MM.1S (cell line): ENCODE measurements at regions not wholly inside any gene's neighbourhood (a gene's known extent, or its start where the extent isn't known, plus 50 kb on each side); places are given as distances from the start of the nearest gene placed in this dataset.

Source experiments
- DNase-seq: peaks from one replicate; pipeline ENCODE4 v3.0.0-alpha.2; 2015
- H2AFZ ChIP-seq: fragments of 300-600 bp; sonication (generic); 2 replicates; pipeline ENCODE4 v1.6.0; 2016; ENCODE audit warnings: antibody characterized with exemption, low read length
- H3F3A ChIP-seq: fragments of 300-600 bp; sonication (generic); 2 replicates; pipeline ENCODE4 v1.6.1; 2016; ENCODE audit warnings: mild to moderate bottlenecking, antibody characterized with exemption, low read length, moderate library complexity, mixed read lengths; ENCODE audit not compliant: insufficient read depth
- H3K27ac ChIP-seq: fragments of 300-600 bp; sonication (generic); 2 replicates; pipeline ENCODE4 v1.5.1; 2016; ENCODE audit warnings: mild to moderate bottlenecking, low read length
- H3K27me3 ChIP-seq: fragments of 300-600 bp; sonication (generic); replicated peaks from 2 replicates; pipeline ENCODE4 v1.6.0; 2016; ENCODE audit warnings: low read length; ENCODE audit not compliant: insufficient read depth
- H3K36me3 ChIP-seq: fragments of 300-600 bp; sonication (generic); replicated peaks from 2 replicates; pipeline ENCODE4 v1.6.1; 2016; ENCODE audit warnings: mild to moderate bottlenecking, low read length, mixed read lengths; ENCODE audit not compliant: insufficient read depth
- H3K4me1 ChIP-seq: fragments of 300-600 bp; sonication (generic); 2 replicates; pipeline ENCODE4 v1.6.1; 2016; ENCODE audit warnings: low read length, mixed read lengths
- H3K4me2 ChIP-seq: fragments of 300-600 bp; sonication (generic); 2 replicates; pipeline ENCODE4 v1.6.0; 2016; ENCODE audit warnings: low read depth, low read length
- H3K4me3 ChIP-seq: fragments of 300-600 bp; sonication (generic); 2 replicates; pipeline ENCODE4 v1.5.1; 2016; ENCODE audit warnings: low read length, mixed read lengths
- H3K79me2 ChIP-seq: fragments of 300-600 bp; sonication (generic); 2 replicates; pipeline ENCODE4 v1.6.1; 2016; ENCODE audit warnings: mixed run types, low read length, mixed read lengths
- H3K9ac ChIP-seq: fragments of 300-600 bp; sonication (generic); 2 replicates; pipeline ENCODE4 v1.6.1; 2016; ENCODE audit warnings: low read length, mixed read lengths
- H3K9me2 ChIP-seq: fragments of 300-600 bp; sonication (generic); replicated peaks from 2 replicates; pipeline ENCODE4 v1.6.1; 2016; ENCODE audit warnings: mild to moderate bottlenecking, low read length, mixed read lengths; ENCODE audit not compliant: insufficient read depth
- H3K9me3 ChIP-seq: fragments of 300-600 bp; sonication (generic); replicated peaks from 2 replicates; pipeline ENCODE4 v1.6.1; 2016; ENCODE audit warnings: mild to moderate bottlenecking, low read length, mixed read lengths; ENCODE audit not compliant: insufficient read depth
- H4K20me1 ChIP-seq: fragments of 300-600 bp; sonication (generic); 2 replicates; pipeline ENCODE4 v1.6.1; 2016; ENCODE audit warnings: mild to moderate bottlenecking, low read length, moderate library complexity, mixed read lengths; ENCODE audit not compliant: insufficient read depth
- EZH2 ChIP-seq: fragments of 300-600 bp; sonication (generic); optimal IDR thresholded peaks from 2 replicates; pipeline ENCODE3; 2017; ENCODE audit warnings: low read depth, mild to moderate bottlenecking, antibody characterized with exemption, low read length, mixed read lengths
- EZH2phosphoT487 ChIP-seq: fragments of 300-600 bp; sonication (generic); IDR thresholded peaks from 2 replicates; pipeline ENCODE4 v1.6.1; 2018; ENCODE audit warnings: antibody characterized with exemption, low read length
- TF ChIP-seq, protein P1 (sequence below): fragments of 300-600 bp; sonication (generic); IDR thresholded peaks from 2 replicates; pipeline ENCODE4 v1.5.1; 2016; ENCODE audit warnings: antibody characterized with exemption, low read length, mixed read lengths

DNA sequence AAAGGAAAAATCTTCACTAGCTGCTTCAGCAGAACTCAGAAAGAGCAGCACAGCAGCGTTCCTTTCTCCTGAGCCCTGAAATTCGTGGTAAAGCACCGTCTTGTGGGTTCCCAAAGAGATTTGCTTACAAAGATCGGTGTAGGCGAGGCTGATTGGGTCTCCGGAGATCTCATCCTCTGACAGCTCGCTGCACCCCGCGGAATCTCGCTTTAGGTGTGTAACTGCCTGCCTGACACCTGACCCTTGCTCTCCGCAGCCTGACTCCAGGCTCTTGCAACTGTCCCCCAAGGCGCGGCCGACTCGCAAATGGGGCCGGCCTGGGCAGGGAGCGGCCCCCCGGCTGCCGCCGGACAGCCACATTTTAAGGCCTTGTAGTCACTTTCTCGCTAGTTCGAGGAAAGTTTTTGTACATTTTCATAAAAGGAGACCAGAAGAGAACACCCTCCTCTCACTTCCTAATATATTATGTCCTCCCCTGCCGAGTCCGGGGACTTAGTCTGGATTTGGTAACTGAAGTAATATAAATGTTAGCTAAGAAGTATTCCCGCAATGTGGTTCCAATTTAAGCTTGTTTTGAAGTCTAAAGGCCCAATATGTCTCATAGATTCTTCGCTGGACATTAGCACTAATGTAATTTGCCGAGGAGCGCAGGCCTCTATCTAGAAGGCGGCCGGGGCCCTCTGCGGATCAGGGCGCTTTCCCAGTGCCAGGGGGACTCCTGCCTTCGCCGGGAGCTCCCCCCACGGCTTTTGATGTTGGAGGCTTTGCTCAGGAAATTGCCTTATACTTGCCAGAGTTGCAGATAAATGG lies 177.3 kb upstream of the CDKN3 start:
- no peaks in the 10 kb centered on the region for H3K27me3 ChIP-seq
- H3K9me3 ChIP-seq: no peaks in the 10 kb centered on the region
- DNase-seq: no peak
- H2AFZ ChIP-seq: no peak overlapping the region
- TF ChIP-seq, protein P1, sequence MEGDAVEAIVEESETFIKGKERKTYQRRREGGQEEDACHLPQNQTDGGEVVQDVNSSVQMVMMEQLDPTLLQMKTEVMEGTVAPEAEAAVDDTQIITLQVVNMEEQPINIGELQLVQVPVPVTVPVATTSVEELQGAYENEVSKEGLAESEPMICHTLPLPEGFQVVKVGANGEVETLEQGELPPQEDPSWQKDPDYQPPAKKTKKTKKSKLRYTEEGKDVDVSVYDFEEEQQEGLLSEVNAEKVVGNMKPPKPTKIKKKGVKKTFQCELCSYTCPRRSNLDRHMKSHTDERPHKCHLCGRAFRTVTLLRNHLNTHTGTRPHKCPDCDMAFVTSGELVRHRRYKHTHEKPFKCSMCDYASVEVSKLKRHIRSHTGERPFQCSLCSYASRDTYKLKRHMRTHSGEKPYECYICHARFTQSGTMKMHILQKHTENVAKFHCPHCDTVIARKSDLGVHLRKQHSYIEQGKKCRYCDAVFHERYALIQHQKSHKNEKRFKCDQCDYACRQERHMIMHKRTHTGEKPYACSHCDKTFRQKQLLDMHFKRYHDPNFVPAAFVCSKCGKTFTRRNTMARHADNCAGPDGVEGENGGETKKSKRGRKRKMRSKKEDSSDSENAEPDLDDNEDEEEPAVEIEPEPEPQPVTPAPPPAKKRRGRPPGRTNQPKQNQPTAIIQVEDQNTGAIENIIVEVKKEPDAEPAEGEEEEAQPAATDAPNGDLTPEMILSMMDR: no peak
- no peak for TF ChIP-seq EZH2phosphoT487
- TF ChIP-seq EZH2: no peak
- no peak overlapping the region for H3K27ac ChIP-seq
- no peak overlapping the region for H3K4me3 ChIP-seq
- no peak overlapping the region for H3K9ac ChIP-seq
- H3F3A ChIP-seq: no peaks in the 10 kb centered on the region
- no peaks in the 10 kb centered on the region for H3K36me3 ChIP-seq
- no peaks in the 10 kb centered on the region for H3K9me2 ChIP-seq
- no peaks in the 10 kb centered on the region for H3K79me2 ChIP-seq
- H4K20me1 ChIP-seq: no peaks in the 10 kb centered on the region
- no peaks in the 10 kb centered on the region for H3K4me1 ChIP-seq
- H3K4me2 ChIP-seq: no peak overlapping the region

DNA sequence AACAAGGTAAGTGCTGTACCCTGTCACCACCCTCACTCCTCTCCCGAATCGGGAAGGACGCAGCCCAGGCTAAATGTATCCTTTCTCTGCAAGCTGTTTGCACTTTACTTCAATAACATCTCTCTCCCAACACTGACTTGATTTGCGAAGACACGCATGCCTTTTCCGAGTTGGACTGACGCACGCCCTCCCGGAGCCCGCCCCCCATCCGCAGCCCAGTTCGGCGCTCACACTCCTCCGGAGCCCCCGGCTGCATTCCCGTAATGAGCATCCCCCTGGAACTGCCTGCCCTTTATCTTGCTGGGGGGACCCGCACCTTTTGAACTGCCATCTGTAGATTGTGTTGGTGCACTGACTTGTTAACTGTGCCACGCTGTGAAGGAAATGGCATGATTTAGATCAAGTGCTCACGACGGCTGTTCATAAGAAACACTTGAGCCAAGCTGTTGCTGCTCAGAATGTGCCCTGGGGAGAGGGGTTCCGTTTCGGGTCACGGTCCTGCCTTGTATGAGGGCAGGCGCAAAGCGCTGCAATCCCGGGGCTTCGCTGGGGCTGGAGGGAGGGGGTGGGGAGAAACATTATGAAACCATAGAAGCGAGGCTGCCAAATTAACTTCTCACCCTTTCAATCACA lies 176.6 kb upstream of the CDKN3 start:
- no peak for DNase-seq

DNA sequence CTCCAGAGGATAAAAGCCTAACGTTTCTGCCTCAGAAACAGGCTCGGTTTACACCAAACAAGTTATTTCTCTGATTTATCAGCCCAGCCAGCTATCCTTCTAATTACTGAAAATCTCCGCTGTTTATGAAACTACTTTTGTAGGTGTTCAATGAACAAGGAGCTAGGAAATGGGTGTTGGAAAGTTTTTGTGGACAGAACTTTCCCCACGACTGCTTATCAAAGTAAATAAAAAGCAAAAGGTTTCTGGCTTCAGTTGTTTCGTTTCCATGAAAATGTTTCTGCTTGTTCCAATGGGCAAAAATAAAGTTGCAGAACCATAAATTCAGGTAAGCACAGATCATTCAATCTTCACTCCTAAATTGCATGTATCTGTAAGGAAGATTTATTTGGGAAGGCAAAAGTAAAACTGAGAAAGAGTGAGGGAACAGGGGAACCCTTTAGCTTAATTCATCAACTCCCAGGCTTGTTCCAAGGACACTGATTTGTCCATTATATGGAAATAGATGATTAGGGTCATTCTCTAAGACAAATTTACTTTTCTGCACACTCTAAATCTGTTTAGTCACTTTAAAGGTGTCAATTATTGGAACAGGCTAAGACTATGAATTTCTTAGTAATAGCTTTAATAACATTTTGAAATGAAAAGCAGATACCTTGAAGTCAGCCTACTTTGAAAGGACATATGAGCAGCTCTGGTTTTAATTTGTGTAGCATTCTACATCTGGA lies 175.9 kb upstream of the CDKN3 start:
- Histone ChIP-seq H3K79me2 (no peaks in the 10 kb centered on the region), H3K4me1 (no peaks in the 10 kb centered on the region), H3F3A (no peaks in the 10 kb centered on the region), H3K36me3 (no peaks in the 10 kb centered on the region), H3K27me3 (no peaks in the 10 kb centered on the region), H3K9me3 (no peaks in the 10 kb centered on the region), H3K9me2 (no peaks in the 10 kb centered on the region), H4K20me1 (no peaks in the 10 kb centered on the region), H2AFZ (no peak overlapping the region), H3K27ac (no peak overlapping the region), H3K9ac (no peak overlapping the region), H3K4me3 (no peak overlapping the region), H3K4me2 (no peak overlapping the region)
- TF ChIP-seq EZH2: no peak
- DNase-seq: no peak

More for the DNA sequence above, 176.6 kb upstream of the CDKN3 start:
- Histone ChIP-seq H4K20me1 (no peaks in the 10 kb centered on the region), H3K36me3 (no peaks in the 10 kb centered on the region), H3K79me2 (no peaks in the 10 kb centered on the region), H3F3A (no peaks in the 10 kb centered on the region), H3K4me3 (no peak overlapping the region), H3K27me3 (no peaks in the 10 kb centered on the region), H3K9ac (no peak overlapping the region), H3K4me1 (no peaks in the 10 kb centered on the region), H2AFZ (no peak overlapping the region), H3K9me2 (no peaks in the 10 kb centered on the region), H3K4me2 (no peak overlapping the region), H3K27ac (no peak overlapping the region), H3K9me3 (no peaks in the 10 kb centered on the region)
- no peak for TF ChIP-seq EZH2
- no peak for TF ChIP-seq EZH2phosphoT487

DNA sequence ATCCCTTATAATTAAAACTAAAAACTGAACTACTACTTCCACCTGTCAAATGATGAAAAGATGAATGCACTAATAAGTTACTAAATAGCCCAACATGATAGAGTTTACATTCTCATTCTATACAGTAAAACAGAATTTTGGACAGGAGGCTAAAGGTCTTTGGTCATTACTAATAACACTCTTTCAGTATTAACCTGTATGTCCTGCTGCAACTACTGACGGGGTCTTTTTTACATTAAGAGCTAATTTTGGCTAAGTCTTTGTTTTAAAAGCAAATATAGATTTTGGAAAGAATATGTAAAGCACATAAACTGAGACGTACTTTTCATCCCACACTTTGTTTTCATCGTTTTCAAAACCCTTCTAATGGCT lies 175.4 kb upstream of the CDKN3 start:
- Histone ChIP-seq H3K36me3 (no peaks in the 10 kb centered on the region), H3K27ac (no peak overlapping the region)

More for the DNA sequence above, 175.4 kb upstream of the CDKN3 start:
- H3K79me2 ChIP-seq: no peaks in the 10 kb centered on the region
- no peak overlapping the region for H3K4me3 ChIP-seq
- H2AFZ ChIP-seq: no peak overlapping the region
- no peak for DNase-seq
- H3K9me3 ChIP-seq: no peaks in the 10 kb centered on the region
- H3K9ac ChIP-seq: no peak overlapping the region
- H3F3A ChIP-seq: no peaks in the 10 kb centered on the region
- TF ChIP-seq, protein P1: no peak
- TF ChIP-seq EZH2: no peak
- TF ChIP-seq EZH2phosphoT487: no peak
- no peaks in the 10 kb centered on the region for H3K27me3 ChIP-seq
- H3K4me1 ChIP-seq: no peaks in the 10 kb centered on the region
- H4K20me1 ChIP-seq: no peaks in the 10 kb centered on the region
- H3K4me2 ChIP-seq: no peak overlapping the region
- no peaks in the 10 kb centered on the region for H3K9me2 ChIP-seq
